HG03457 (cell line): ENCODE measurements at regions not wholly inside any gene's neighbourhood (a gene's known extent, or its start where the extent isn't known, plus 50 kb on each side); places are given as distances from the start of the nearest gene placed in this dataset.

ENCODE experiments used
- ATAC-seq: cut with Tn5 transposase; IDR thresholded peaks from one replicate; pipeline ENCODE4 v1.9.1; 2021; ENCODE audit warnings: moderate number of reproducible peaks; ENCODE audit not compliant: unreplicated experiment

DNA sequence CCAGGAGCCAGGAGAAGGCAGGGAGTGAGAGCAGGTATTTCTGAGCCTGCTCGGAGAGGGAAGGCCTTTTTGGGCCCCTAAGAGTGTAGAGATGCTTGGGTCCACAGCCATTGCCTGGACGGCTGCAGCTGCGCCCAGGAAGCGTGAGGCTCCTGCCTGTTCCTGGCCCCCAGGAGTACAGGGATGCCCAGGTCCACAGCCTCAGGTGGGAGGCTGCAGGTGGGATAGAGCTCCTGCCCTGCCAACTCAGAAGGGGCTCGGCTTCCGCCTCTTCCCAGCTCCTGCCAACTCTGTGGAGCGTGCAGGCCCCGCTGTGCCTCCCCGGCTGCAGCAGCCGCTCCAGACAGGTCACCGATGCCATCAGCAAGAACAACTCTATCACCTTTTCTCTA lies 351.0 kb upstream of the PCDH20 start:
- ATAC-seq: no peak

GRCh38 chr13:61765940-61766666 lies 350.5 kb upstream of the PCDH20 start:
- no peak for ATAC-seq

DNA sequence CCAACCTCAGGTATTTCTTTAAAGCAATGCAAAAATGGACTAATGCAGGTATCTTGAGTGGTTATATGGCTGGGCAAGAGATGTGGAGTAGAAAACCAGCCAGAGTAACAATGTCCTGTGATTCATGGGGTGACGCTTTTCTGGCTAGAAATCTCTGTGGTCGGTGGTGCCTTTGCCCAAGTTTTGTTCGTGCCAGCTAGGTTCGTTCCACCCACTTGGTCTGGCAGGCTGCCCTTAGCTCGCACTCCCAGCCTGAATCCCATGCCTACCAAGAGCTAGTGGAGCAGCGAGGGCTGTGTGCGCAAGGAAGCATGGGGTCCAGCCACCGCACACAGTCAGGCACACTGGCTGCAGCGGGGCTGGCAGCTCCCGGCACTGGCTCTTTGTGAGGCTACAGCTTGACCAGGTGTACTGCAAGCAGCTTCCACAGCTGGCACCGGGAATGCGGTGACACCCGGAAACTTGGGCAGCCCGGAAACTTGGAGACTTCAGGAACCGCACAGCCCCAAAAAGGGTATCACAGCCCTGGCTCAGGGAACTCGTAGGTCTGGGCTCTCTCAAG lies 349.6 kb upstream of the PCDH20 start:
- ATAC-seq: no peak

DNA sequence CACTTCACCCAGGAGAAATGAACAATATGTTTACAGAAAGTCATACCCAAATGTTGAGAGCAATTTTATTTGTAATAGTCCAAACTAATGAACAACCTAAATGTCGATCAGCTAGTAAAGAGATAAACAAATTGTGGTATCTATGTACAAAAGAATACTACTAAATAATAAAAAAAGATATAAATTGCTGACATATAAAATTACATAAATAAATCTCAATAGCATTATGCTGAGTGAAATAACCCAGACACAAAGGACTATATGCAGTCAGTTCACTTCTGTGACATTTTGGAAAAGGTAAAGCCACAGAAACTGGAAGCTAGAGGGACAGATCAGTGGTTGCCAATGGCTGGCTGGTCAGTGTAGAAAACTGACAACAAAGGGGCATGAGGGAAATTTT lies 346.0 kb upstream of the PCDH20 start:
- no peak for ATAC-seq

GRCh38 chr13:61760102-61760501 lies 344.5 kb upstream of the PCDH20 start:
- ATAC-seq: no peak

DNA sequence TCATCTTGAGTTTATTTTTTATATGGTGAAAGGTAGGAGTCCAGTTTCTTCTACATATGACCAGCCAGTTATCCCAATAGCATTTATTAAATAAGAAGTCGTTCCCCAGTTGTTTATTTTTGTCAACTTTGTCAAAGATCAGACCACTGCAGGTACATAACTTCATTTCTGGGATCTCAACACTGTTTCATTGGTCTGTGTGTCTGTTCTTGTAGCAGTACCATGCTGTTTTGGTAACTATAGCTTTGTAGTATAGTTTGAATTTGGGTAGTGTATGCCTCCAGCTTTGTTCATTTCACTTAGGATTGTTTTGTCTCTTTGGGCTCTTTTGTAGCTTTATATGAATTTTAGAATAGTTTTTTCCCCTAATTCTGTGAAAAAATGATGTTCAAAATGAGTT lies 340.4 kb upstream of the PCDH20 start:
- no peak for ATAC-seq

DNA sequence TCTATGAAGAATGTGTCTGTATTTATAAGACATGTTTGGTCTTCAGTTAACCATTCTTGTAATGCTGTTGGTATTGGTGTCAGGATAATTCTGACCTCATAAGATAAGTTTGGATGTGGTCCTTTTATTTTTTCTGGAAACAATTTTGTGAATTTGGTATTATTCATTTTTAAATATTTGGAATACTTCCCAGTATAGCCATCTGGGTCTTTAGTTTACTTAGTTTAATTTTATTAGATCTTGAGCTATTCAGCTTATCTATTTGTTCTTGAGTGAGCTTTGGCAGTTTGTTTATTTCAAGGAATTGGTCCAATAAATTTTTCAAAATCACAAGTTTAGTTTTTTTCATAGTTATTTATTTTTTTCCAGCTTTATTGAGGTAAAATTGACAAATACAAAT lies 335.4 kb upstream of the PCDH20 start:
- no peak for ATAC-seq

DNA sequence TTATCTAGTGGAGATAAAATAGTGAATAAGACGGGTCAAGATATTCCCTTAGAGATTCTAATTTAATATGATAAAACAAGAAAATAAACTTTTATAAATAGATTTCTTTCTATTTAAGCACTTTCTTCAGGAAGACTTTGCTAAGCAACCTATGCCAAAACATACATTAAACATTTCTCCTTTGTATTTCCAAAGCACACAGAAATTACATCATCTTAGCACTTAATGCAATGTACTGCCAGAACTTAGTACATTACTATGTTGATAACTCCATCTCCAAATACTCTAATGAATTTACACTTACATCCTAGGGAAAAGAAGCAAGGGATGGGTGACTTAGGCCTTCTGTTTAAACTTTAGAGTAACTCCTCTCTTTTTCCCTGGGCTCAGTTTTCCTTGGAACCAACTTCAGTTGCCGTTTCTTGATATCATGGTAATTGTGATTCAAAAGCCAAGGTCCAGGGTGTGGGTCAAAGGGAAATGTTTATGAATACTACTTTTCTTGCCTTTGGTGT lies 322.6 kb upstream of the PCDH20 start:
- no peak for ATAC-seq

DNA sequence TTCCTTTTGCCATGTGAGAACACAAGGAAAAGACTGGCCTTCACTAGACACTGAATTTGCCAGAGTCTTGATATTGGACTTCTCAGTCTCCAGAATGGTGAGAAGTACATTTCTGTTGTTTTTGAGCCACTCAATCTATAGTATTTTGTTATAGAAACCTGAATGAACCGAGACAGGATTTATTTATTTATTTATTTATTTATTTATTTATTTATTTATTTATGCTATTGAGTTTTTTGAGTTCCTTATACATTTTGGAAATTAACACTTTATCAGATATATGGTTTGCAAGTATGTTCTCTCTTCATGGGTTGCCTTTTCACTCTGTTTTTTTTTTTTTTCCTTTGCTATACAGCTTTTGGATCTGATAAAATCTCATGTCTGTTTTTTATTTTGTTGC lies 319.0 kb upstream of the PCDH20 start:
- ATAC-seq: no peak

DNA sequence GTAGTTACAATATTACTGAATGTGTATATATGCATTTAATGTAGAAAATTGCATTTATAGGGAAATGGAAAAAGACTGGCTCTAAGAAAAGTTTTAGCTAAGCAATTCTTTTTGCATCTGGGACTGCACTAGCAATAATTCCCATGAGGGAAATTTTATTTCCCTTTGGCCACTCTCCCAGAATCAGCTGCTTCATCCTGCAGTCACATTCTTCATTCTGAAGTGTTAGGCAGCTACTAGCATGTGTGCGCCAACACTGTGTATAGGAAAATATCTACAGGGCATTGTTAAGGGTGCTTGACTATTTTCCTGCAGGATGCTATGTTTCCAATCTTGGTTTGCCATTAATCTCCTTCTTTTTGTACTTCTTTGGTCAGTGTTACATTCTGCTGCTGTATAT lies 312.8 kb upstream of the PCDH20 start:
- ATAC-seq: no peak

GRCh38 chr13:61727767-61728166 lies 312.1 kb upstream of the PCDH20 start:
- ATAC-seq: no peak

GRCh38 chr13:61725806-61726205 lies 310.2 kb upstream of the PCDH20 start:
- ATAC-seq: no peak

GRCh38 chr13:61722119-61722518 lies 306.5 kb upstream of the PCDH20 start:
- ATAC-seq: no peak

- ATAC-seq: no peak
Observed at GRCh38 chr13:61712621-61713020, 297.0 kb upstream of the PCDH20 start.

DNA sequence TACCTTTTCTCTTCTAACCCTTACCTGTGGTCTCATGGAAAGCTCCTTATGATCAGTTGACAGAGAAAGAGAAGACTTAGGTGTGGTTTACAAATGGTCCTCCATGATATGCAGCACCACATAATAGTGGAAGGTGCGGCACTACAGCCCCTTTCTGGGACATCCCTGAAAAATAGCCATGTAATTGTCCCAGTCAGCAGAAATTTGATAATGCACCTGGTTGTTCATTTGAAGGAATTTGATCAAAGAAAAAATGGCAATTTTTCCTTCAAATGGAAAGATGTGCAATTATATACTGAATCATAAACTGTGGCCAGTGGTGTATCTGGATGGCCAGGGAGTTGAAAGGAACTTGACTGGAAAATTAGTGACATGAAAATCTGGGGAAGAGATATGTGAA lies 293.6 kb upstream of the PCDH20 start:
- ATAC-seq: no peak

DNA sequence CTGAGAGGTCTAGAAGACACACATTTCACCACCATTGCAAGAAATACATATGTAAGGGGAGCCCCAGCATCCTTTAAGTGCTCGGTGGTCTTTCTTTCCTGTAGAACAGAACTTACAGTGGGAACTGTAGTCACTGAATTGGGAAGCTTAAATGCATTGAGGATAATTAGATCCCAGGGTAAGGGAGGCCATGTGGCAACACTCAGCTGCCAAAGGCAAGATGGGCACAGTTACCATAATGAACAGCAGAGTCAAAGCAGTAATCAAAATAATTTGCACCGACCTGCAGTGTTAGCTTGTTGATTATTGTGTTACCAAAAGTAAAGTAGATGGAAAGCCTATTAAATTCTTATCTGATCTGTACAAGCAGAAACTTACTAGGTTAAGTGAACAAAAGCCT lies 291.2 kb upstream of the PCDH20 start:
- ATAC-seq: no peak

GRCh38 chr13:61700620-61701019 lies 285.0 kb upstream of the PCDH20 start:
- ATAC-seq: no peak

- ATAC-seq: no peak
Observed at GRCh38 chr13:61700181-61700580, 284.5 kb upstream of the PCDH20 start.

DNA sequence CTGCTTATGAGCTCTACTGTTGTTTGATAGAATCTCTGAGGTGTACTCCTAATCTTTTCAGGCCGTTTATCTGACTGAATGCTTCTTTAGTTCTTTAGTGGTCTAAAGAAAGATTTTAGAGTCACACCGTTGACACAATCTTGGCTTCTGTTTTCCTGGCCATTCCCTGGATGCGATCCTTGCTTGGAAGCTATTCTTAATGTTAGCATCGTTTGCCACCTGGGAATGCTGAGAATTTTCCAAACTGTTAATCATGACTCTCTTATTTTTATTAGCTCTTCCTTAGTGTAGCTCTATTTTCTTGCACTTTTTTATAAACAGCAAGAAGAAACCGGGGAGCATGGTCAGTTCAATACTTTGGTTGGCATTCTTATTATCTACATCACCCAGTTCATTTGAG lies 281.0 kb upstream of the PCDH20 start:
- no peak for ATAC-seq

GRCh38 chr13:61695147-61695546 lies 279.5 kb upstream of the PCDH20 start:
- no peak for ATAC-seq

- no peak for ATAC-seq
Observed at GRCh38 chr13:61692691-61693090, 277.0 kb upstream of the PCDH20 start.

GRCh38 chr13:61685682-61686012 lies 270.0 kb upstream of the PCDH20 start:
- ATAC-seq: no peak
